ENCODE measurements at regions not wholly inside any gene's neighbourhood (a gene's known extent, or its start where the extent isn't known, plus 50 kb on each side); places are given as distances from the start of the nearest gene placed in this dataset.

DNA sequence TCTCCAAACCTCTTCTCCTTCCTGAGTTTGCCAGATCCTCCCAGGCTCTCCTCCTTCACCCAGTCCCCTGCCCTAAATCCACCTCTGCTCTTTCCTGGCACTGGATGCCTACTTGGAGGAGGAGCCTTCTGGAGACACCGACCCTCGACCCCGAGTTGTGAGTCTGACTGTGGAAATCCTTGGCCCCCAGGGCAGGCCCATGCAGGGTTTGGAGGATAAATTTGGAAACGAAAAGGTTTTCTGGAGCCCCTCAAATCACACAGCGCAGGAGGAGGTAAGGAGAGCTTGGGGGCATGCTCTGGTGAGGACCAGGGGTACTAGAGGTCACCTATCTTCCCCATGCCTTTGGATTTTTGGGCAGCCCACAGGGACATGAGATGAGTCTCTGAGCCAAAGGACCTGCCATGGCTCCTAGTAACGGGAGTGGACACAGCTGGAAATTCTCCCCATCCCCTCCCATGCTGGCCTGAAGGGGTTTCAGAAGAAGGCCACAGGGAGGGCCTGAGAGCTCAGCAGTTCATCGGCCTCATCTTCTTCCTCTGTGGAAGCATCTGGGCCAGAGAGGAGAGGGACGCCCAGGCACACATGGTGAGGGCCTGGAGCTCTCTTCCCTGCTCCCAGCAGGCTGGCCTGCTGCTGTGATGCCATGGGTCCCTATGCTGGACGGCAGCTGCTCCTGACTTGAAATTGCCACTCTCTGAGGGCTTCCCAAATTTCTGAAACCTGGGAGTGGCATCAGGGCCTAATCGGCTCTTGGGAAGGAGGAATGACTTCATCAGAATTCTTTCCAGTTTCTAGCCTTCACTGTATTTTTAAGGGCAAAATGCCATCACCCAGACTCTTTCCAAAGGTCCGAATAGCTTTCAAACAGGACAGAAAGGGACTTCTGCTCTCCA lies 68.6 kb upstream of the ITGA11 start:
- peak; percentile 74 for DNase-seq

- DNase-seq: no peak
Observed at GRCh38 chr15:68501259-68501591, 69.3 kb upstream of the ITGA11 start.

DNA sequence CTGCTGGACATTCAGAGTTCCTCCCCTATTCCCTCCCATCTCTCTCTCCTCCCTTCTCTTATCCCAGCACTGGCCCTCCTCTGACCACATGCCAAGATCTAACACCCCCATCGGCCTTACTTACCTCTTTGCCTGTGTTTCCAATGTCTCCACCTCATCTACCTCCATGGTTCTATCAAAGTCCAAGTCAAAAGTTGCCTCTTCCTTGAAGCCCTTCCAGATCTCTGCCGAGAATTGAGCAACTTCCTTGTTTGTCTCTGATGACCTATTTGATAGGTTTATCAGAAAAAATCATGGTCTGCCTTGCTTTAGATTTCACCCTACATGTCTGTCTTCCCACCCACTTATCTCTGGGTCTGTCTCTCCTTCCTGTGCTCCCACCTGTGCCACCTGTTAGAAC lies 69.7 kb upstream of the ITGA11 start:
- no peak for DNase-seq

- no peak for DNase-seq
Observed at GRCh38 chr15:68502398-68502901, 70.5 kb upstream of the ITGA11 start.

DNA sequence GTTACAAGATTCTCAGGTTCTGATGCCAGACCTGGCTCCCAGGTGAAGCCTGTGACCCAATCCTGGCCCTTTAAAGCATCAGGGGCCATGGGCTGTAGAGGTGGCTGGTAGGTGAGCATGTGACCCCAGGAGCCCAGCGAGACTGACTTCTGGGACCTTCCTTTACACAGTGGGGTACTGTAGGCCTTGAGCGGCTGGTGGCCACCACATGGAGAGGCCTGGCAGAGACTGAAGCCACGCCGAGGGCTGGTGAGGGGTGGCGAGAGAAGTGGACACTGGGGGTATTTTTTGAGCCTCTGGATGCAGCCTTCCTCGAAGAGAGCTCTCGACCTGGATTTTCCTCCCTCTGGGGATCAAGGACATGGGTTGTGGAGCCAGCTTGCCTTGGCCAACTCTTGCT lies 71.2 kb upstream of the ITGA11 start:
- no peak for DNase-seq

- DNase-seq: peak; percentile 75
Observed at GRCh38 chr15:68503791-68504680, 72.1 kb upstream of the ITGA11 start.

- no peak for DNase-seq
Observed at GRCh38 chr15:68504681-68505170, 72.8 kb upstream of the ITGA11 start.

- no peak for DNase-seq
Observed at GRCh38 chr15:68506071-68506470, 72.7 kb upstream of the CORO2B start.

DNA sequence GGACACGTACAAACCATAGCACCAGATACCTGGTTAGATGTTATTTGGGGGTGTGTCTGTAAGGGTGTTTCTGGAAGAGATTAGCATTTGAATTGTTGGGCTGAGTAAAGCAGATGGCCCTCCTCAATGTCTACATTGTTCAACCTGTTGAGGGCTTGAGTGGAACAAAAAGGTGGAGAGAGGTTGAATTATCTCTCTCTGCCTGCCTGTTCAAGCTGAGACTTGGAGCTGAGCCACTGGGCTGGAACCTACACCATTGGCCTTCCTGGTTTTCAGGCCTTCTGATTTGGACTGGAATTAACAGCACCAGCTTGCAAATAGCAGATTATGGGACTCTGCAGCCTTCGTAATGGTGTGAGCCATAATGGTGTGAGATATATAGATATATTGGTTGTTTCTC lies 71.3 kb upstream of the CORO2B start:
- no peak for DNase-seq

- no peak for DNase-seq
Observed at GRCh38 chr15:68508485-68509189, 70.2 kb upstream of the CORO2B start.

DNA sequence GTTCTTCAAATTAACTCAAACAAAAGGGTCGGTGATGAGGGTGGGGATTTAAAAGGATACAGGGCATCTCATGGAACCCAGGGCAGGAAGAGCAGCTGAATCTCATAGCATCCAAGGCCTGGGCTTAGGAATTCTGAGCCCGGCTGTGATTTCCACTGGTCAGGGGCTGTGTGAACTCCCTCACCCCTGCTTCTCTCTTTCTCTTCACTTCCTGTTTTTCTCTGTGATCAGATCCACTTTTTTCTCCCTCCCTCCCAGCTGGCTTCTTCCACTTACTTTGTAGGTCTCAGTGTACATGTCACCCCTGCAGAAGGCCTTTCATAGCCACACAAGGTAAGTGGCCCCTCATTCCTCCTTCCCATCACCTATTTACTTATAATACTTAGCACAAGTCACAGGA lies 68.2 kb upstream of the CORO2B start:
- DNase-seq: no peak

- peak; percentile 79 for DNase-seq
Observed at GRCh38 chr15:68511073-68511991, 67.5 kb upstream of the CORO2B start.

- no peak for DNase-seq
Observed at GRCh38 chr15:68512052-68512451, 66.7 kb upstream of the CORO2B start.

GRCh38 chr15:68512598-68512997 lies 66.2 kb upstream of the CORO2B start:
- DNase-seq: no peak

DNA sequence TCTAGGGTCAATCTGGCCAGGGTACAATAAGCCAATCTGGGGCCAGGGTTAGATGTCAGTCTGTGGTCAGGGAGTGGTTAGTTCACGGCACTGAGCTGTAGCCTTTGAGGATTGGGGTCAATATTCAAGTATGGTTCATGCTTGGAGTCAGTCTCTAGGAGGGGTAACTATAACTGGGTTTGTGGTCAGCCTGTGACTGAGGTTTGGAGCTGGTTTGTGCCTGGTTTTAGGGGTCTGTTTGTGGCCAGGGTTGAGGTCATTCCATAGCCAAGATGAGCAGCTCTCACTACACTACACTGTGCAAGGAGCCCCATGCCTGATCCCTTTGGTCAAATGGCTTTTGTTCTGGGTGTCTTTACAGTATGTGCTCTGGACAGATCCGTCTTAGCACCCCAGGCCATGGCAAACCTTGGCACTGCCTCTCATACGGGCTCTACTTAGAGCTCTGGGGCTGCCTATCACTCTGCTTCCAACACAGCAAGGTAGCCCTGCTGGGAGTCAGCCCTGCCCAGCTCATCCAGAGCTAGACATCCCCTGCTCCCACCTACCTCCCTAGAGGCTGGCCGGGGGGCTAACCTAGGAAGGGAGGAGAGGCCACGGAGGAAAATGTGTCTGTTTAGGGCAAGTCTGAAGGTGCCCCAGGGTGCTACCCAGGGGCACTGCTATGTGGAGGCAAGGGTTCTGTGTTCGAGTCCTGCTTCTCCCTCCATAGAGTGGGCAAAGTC lies 63.3 kb upstream of the CORO2B start:
- DNase-seq: no peak

GRCh38 chr15:68517285-68517761 lies 61.5 kb upstream of the CORO2B start:
- peak; percentile 84 for DNase-seq

- no peak for DNase-seq
Observed at GRCh38 chr15:68518046-68518445, 60.7 kb upstream of the CORO2B start.

GRCh38 chr15:68518785-68519430 lies 59.9 kb upstream of the CORO2B start:
- DNase-seq: no peak

GRCh38 chr15:68524753-68525584 lies 53.8 kb upstream of the CORO2B start:
- peak; percentile 90 for DNase-seq
